ENCODE measurements at regions not wholly inside any gene's neighbourhood (a gene's known extent, or its start where the extent isn't known, plus 50 kb on each side); places are given as distances from the start of the nearest gene placed in this dataset.

DNA sequence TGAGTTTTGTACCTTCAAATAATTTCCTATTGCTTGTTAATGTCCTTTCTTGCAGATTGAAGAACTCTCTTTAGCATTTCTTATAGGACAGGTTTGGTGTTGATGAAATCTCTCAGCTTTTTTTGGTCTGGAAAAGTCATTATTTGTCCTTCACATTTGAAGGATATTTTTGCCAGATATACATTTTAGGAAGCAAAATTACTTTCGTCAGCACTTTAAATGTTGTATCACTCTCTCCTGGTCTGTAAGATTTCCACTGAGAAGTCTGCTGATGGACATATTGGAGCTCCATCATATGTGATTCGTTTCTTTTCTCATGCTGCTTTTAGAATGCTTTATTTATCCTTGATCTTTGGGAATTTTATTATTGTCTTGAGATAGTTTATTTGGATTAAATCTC is 105.5 kb downstream of the TNFSF13B start:
- Histone ChIP-seq H3K4me2 (ENCODE audit: low read depth, low read length) (no peak overlapping the region), H3K9ac (ENCODE audit: insufficient read depth, low read depth, low read length) (no peak overlapping the region), H3K27ac (ENCODE audit: extremely low read length, insufficient read depth, low read length) (no peak overlapping the region), H3K36me3 (replicated peaks in 1 of 2; ENCODE audit: control insufficient read depth in 1 of 2, insufficient read depth in 2 of 2, low read length in 2 of 2) (no peaks in the 10 kb centered on the region), H4K20me1 (ENCODE audit: insufficient read depth, low read length) (no peaks in the 10 kb centered on the region), H3K79me2 (ENCODE audit: insufficient read depth, low read length) (no peaks in the 10 kb centered on the region), H3K9me3 (ENCODE audit: low read length) (peaks cover 32% of the 10 kb centered on the region), H2AFZ (ENCODE audit: low read length) (no peak overlapping the region), H3K4me3 (replicated peaks in 1 of 3; ENCODE audit: insufficient read depth in 1 of 3, low read depth in 2 of 3, low read length in 3 of 3) (no peak overlapping the region), H3K27me3 (ENCODE audit: control insufficient read depth in 1 of 2, insufficient read depth in 2 of 2, low read length in 2 of 2) (no peaks in the 10 kb centered on the region), H3K4me1 (ENCODE audit: insufficient read depth, low read length) (no peaks in the 10 kb centered on the region)
- CTCF ChIA-PET (ENCODE audit: low intra/inter-chr PET ratio, low total read pairs): no interaction called here
- peak; percentile 67 for TF ChIP-seq MAFF (IDR thresholded peaks at IDR 0.05; ENCODE audit: low read depth, low read length)
- no peak for TF ChIP-seq ZNF570 (CRISPR knock-in tag; IDR thresholded peaks at IDR 0.05; ENCODE audit: borderline replicate concordance)
- peak; percentile 55 to 75; a peak in 3 of 4 replicates for TF ChIP-seq MAFK (conservative IDR thresholded peaks at IDR 0.05 in 1 of 2, IDR thresholded peaks at IDR 0.05 in 1 of 2; ENCODE audit: low read length in 2 of 2)
- in situ Hi-C loops (cut with HindIII; ENCODE audit: extremely low pct_ligation_motif_present, low pct_unique_long_range_greater_than_20kb) (no loop called here), intact Hi-C loops (cut with micrococcal nuclease; ENCODE audit: unreplicated experiment) (no loop called here)
- no TSS peak for BruUV-seq (replicated peaks)
- FAIRE-seq: no peak
- no peak for ATAC-seq
- POLR2A ChIA-PET: no interaction called here
- no peak for DNase-seq (ENCODE audit: low spot score)
- WGBS (ENCODE audit: low lambda C conversion rate): 2% methylated on average over 2 of the region's 2 CpGs

DNA sequence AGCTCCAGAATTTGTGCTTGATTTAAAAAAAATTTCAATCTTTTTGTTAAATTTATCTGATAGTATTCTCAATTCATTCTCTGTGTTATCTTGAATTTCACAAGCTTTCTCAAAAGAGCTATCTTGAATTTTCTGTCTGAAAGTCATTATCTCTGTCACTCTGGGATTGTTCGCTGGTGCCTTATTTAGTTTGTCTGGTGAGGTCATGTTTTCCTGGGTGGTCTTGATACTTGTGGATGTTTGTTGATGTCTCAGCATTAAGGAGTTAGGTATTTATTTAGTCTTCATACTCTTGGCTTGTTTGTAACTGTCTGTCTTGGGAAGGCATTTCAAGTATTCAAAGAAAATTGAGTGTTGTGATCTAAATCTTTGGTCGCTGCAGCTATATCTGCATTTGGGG is 106.3 kb downstream of the TNFSF13B start:
- no peak overlapping the region for H3K4me2 ChIP-seq (ENCODE audit: low read depth, low read length)
- H3K27me3 ChIP-seq (ENCODE audit: control insufficient read depth in 1 of 2, insufficient read depth in 2 of 2, low read length in 2 of 2): no peaks in the 10 kb centered on the region
- H3K79me2 ChIP-seq (ENCODE audit: insufficient read depth, low read length): no peaks in the 10 kb centered on the region
- CTCF ChIA-PET (ENCODE audit: low intra/inter-chr PET ratio, low total read pairs): no interaction called here
- H3K36me3 ChIP-seq (replicated peaks in 1 of 2; ENCODE audit: control insufficient read depth in 1 of 2, insufficient read depth in 2 of 2, low read length in 2 of 2): no peaks in the 10 kb centered on the region
- peaks cover 36% of the 10 kb centered on the region for H3K9me3 ChIP-seq (ENCODE audit: low read length)
- H4K20me1 ChIP-seq (ENCODE audit: insufficient read depth, low read length): no peaks in the 10 kb centered on the region
- no peak overlapping the region for H3K4me3 ChIP-seq (replicated peaks in 1 of 3; ENCODE audit: insufficient read depth in 1 of 3, low read depth in 2 of 3, low read length in 3 of 3)
- TF ChIP-seq, protein P1, sequence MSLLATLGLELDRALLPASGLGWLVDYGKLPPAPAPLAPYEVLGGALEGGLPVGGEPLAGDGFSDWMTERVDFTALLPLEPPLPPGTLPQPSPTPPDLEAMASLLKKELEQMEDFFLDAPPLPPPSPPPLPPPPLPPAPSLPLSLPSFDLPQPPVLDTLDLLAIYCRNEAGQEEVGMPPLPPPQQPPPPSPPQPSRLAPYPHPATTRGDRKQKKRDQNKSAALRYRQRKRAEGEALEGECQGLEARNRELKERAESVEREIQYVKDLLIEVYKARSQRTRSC (CRISPR knock-in tag; IDR thresholded peaks at IDR 0.05; ENCODE audit: low read depth): no peak
- TF ChIP-seq SIN3B (IDR thresholded peaks at IDR 0.05; ENCODE audit: low read length) (no peak), ZNF343 (CRISPR knock-in tag; IDR thresholded peaks at IDR 0.05) (no peak), ZNF124 (CRISPR knock-in tag; IDR thresholded peaks at IDR 0.05) (no peak), TBL1XR1 (IDR thresholded peaks at IDR 0.05; ENCODE audit: borderline replicate concordance, low read length, partially characterized antibody) (no peak), SAFB2 (CRISPR knock-in tag; IDR thresholded peaks at IDR 0.05; ENCODE audit: borderline replicate concordance, low read depth) (no peak), FOSL1 (CRISPR knock-in tag; IDR thresholded peaks at IDR 0.05; ENCODE audit: borderline replicate concordance) (no peak), MATR3 (CRISPR knock-in tag; IDR thresholded peaks at IDR 0.05) (no peak)
- TF ChIP-seq, protein P2, sequence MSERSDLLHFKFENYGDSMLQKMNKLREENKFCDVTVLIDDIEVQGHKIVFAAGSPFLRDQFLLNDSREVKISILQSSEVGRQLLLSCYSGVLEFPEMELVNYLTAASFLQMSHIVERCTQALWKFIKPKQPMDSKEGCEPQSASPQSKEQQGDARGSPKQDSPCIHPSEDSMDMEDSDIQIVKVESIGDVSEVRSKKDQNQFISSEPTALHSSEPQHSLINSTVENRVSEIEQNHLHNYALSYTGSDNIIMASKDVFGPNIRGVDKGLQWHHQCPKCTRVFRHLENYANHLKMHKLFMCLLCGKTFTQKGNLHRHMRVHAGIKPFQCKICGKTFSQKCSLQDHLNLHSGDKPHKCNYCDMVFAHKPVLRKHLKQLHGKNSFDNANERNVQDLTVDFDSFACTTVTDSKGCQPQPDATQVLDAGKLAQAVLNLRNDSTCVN (CRISPR knock-in tag; IDR thresholded peaks at IDR 0.05; ENCODE audit: borderline replicate concordance): no peak
- no peak for DNase-seq (ENCODE audit: low spot score)
- BruUV-seq (replicated peaks): no TSS peak
- in situ Hi-C loops (cut with HindIII; ENCODE audit: extremely low pct_ligation_motif_present, low pct_unique_long_range_greater_than_20kb) (no loop called here), intact Hi-C loops (cut with micrococcal nuclease; ENCODE audit: unreplicated experiment) (no loop called here)
- no peak overlapping the region for H3K27ac ChIP-seq (ENCODE audit: extremely low read length, insufficient read depth, low read length)
- no peak overlapping the region for H2AFZ ChIP-seq (ENCODE audit: low read length)
- H3K4me1 ChIP-seq (ENCODE audit: insufficient read depth, low read length): no peaks in the 10 kb centered on the region
- no peak for FAIRE-seq
- POLR2A ChIA-PET: no interaction called here
- 8% methylated on average over 2 of the region's 2 CpGs for WGBS (ENCODE audit: low lambda C conversion rate)
- no peak overlapping the region for H3K9ac ChIP-seq (ENCODE audit: insufficient read depth, low read depth, low read length)
- no peak for ATAC-seq
